Ammon's horn (tissue), 1 donor: ENCODE measurements at regions not wholly inside any gene's neighbourhood (a gene's known extent, or its start where the extent isn't known, plus 50 kb on each side); places are given as distances from the start of the nearest gene placed in this dataset.
"Not testable (repeated sequence)": the region's sequence is repeated elsewhere in the genome, so short reads cannot be mapped to it uniquely, and the experiment has no call there.

ENCODE experiments used
- DNase-seq: peaks from one replicate; pipeline ENCODE4 v3.0.0-alpha.2; 2016; ENCODE audit warnings: low spot score

DNA sequence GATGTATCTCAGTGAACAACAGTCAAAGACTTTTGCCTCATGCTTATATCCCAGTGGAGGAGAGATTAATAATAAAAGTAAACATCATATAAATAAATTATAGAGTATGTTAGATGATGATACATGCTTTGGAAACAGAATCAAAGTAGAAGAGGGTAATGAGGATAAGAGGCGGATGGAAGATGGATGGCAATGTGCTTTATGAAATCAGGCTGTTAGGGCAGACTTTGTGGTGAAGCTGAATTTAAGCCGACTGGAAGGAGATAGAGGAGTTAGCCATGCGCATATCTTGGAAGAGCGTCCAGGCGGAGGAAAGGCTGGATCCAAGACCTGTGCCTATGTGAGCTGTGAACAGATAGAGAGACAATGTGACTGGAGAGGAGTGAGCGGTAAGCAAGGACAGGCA, 74.9 kb upstream of the GUCY1A1 start:
- no peak for DNase-seq

DNA sequence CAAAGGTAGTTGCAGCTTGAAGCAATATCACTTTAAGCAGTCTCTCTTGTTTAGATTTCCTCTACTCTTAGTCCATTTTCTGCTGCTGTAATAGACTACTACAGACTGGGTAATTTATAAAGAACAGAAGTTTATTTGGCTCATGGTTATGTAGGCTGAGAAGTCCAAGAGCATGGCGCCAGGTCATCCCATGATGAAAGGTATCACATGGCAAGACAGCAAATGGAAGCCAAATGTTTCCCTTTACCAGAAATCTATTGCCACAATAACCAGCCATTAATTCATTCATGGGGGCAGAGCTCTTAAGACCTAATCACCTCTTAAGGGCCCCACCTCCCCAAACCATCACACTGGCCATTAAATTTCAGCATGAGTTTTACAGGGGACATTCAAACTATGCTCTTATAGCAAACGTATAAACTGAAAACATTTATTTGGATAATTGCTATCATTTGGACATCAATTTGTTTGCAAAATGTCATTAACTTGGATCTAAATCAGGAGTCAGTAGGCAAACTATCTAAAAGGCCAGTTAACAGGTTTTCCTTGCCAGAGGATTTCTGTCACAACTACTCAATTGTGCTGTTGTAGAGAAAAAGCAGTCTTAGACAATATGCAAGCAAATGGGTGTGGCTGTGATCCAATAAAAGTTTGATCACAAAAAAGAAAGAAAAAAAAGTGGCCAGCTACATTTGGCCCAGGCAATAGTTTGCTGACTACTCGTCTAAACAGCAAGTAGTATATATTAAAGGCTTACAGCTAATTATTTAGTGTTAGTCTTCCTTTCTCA, 75.7 kb upstream of the GUCY1A1 start:
- DNase-seq = no peak

DNA sequence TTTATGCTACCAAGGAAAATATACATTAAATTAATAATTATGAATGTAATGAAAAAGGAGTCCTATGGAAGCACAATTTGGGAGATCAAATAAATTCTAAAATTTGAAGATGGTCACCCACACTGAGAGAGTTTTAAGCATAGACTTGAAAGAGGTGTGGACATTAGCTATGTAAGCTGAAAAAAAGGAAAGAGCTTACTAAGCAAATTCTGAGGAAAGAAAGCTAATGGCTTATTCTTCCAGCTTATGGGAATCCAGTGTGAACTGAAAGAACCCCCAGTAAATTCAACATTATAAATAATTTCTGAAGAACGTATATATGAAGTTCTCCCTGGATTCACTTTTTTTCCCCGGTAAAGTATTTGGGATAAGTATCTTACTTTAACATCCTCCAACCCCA, 78.2 kb upstream of the GUCY1A1 start:
- no peak for DNase-seq

DNA sequence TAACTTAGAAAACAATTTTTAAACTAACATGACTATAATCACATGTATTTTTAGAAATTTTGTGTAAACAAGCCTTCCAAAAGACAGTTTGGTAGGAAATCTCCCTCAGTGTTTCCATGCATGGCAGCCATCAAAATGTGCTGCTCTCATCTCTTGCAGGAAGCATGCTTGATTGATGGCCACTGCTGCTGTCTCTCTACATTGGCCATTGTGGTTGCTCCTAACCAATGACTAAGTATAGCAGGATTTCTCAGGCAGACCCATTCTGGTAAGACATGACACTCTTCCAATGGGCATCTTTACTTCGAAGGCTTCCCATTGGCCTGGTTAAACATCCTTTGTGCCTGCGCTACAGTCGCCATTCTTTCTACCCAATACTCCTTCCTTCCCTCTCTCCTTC, 78.9 kb upstream of the GUCY1A1 start:
- DNase-seq = no peak

DNA sequence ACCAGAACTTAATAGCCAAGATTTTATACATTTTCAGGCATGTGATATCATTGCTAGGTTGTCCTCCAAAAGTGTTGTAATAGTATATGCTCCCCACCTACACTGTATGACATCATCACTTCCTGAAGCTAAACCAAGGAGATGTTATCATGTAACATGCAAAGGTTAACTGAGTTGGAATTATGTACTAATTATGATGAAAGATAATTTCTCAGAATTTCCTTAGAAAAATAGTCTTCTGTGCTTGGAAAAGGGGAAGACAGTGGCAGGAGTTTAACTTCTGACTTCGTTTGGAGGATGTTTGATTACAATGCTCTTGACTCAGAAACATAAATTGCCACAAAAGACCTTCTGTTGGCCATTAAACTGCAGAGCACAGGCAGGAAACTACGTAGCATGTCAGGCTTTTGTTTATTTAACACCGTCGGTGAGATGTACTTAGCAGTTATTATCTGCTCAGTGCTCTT, 83.6 kb upstream of the GUCY1A1 start:
- DNase-seq = no peak

DNA sequence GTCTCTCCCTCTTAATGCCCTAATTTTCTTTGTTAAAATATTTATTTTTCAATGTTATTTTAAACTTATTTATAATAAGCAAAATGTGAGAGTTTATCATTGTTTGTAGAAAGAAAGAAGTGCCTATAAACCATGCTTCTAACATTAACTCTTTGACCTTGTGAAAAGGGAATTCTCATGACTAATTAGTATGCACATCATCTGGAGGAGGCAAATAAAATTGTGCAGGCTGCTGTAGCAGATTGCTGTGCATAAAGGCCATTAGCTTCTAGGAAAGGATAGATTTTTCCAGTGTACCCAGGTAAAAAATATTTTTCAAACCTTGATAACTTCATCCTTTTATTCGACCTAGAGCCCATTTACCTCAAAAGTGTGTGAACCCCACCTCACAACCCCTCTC, 84.6 kb upstream of the GUCY1A1 start:
- DNase-seq = no peak

DNA sequence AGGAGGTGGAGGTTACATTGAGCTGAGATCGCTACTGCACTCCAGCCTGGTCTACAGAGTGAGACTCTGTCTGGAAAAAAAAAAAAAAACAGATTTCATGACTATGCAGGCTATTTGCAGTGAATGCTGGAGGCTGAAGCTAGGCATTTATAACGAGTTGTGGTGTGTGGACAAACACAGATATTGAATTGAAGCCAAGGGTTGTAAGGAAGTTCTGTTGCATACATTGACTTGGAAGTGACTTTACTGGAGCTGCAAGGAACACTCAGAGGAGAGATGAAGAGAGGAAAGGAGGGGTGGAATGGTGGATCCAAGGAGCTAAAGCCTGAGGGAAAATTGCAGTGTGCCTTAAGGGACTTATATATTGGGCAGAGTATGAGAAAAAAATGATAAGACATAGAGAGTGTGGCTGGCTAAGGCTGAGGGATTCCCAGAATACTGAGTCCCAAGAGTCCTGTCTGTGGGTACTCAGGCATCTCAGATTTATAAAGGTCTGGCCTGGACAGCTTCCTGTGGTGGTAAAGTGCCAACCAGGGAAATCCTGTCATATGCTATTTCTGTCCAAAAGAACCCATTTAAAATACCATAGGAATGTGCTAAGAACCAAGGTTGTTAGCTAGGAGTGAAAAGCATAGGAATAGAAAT, 87.8 kb upstream of the GUCY1A1 start:
- no peak for DNase-seq

DNA sequence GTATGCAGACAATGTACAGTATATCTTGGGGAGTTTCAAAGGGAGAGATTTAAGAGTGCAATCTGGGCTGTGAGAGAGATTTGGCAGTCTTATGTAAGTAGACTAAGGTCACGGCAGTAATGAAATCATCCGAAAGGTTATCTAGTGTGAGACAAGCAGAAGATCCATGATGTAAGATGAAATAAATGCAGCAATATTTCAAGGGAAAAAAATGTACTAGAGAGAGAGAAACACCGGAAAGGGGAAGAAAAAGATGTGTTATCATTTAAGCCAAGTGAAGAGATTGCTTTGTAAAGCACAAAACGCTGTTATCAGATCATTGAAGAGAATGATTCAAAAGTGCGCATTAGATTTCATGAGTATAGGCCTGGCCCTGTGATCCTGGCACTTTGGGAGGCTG, 88.4 kb upstream of the GUCY1A1 start:
- DNase-seq = no peak

DNA sequence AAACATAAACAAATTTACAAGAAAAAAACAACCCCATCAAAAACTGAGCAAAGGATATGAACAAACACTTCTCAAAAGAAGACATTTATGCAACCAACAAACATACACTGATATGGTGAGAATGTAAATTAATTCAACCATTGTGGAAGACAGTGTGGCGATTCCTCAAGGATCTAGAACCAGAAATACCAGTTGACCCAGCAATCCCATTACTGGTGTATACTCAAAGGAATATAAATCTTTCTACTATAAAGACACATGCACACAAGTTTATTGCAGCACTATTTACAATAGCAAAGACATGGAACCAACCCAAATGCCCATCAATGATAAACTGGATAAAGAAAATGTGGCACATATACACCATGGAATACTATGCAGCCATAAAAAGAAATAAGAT, 92.3 kb upstream of the GUCY1A1 start:
- DNase-seq = not testable (repeated sequence)

DNA sequence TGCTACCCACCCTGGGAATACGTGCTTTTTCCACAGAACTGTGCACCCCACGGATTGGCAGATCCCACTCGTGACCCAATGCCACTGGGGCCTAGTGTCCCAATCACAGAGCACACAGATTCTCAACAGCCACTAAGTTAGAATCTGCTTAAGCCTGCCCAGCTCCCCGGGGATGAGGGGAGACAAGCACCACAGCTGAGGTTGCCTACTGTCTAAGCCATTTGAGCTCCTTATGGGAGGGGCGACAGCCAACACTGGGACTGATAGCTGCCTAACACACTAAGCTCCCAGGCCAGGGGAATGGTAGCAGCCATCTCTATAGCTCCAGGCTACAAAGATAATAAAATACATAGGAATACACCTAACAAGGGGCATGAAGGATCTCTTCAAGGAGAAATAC, 93.5 kb upstream of the GUCY1A1 start:
- DNase-seq = no peak

DNA sequence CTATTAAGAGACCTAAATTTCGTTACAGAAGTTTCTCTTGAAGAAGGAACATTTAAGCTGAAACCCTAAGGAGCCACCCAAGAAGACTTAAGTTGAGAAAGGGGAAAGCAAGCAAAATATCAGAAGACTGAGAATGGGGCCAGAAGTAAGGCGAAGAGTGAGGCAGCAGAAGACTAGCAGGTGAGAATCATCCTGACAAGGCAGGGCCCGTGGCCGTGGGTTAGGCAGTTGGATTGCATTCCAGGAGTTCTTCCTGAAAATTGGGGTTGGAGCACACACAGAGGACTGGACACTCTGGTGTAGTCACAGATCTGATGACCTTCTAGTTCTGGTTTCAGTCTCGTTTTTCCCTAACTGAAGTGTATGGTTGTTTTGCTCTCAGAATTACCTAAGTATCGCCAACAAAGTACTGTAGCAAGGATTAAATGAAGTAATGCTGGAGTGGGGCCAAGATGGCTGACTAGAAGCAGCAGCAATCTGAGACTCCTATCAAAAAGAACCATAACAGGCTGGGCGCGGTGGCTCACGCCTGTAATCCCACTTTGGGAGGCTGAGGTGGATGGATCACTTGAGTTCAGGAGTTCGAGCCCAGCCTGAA, 94.4 kb upstream of the GUCY1A1 start:
- DNase-seq = no peak

DNA sequence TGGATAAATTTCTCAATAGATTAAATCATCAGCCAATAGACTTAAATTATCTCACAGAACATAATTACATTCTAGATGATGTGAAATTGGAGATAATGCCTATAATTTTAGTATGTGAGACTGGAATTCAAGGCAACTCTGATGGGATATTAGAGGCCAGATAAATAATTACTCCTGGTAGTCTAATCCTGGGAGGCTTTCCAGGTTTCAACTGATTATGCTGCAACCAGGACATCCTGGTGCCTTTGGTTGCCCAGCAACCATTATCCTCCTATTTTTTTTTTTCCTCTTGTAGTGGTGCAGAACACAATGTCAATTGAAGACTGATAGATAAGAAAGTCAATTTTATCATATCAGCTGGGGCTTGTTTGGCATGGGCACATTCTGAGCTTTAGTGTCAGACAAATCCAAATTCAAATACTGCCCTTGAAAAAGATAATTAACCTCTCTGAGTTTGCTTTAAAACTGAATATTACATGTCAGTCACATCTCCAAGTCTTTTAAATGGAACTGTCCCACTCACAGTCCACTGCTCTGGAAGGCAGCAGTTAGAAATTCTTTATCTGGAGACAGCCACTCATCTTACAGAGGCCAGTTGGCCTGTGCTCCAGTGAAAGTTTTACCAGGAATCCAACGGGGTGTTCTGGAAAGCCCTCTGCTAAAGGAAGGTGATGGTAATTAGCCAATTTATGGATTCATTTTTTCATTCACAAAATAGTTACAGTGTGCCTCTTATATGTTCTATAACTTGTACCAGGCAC, 95.3 kb upstream of the GUCY1A1 start:
- DNase-seq = peak; percentile 33

DNA sequence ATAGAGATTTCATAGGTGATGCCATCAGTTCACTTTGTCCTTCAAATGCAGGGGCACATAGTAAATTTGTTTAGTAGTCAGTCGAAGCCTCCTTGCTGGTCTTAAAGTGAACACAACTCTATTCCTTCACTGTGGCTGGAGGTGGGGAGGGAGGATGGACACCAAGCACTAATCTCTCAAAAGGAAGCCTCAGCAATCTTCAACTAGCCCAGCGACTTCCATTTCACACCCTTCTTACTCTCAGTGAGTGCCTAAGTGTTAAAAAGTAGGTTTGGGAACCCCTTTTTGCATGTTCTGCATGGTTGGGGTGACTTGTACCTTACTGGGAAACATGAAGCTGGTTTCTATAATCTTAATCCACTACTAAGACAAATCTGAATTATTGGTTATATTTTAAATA, 96.0 kb upstream of the GUCY1A1 start:
- DNase-seq = no peak

DNA sequence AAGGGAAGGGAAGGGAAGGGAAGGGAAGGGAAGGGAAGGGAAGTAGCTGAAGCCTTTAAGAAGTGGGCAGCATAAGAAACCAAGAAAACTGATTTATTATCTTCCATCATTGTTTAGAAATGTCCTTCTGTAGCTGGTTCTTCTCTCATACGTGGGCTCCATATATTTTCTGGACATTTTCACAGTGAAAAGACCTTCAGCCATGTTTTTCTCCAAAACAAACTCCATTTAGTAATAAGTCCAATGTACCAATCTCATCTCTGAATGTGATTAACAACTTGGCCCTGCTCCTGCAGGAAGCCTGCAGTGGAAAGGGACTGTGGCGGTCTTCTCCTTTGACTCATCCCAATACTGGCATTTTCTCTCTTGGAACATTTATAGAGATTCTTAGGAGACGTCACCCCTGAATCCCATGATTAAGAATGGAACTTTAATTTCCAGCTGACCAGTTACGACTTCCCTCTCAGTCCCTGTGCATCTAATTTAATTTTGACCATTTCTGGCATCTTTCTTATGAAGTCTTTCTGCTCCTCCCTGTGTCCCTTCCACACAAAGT, 96.6 kb upstream of the GUCY1A1 start:
- no peak for DNase-seq

DNA sequence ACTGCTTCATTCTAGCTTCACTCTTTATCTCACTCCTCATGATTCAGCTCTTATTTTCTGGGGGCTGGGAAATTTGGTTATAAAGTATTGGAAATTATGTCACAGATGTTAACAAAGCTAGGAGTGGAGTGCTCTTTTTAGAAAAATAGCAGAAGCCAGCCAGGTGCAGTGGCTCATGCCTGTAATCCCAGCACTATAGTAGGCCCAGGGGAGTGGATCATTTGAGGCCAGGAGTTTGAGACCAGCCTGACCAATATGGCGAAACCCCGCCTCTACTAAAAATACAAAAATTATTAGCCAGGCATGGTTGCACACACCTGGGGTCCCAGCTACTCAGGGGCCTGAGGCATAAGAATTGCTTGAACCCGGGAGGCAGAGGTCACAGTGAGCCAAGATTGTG, 97.2 kb upstream of the GUCY1A1 start:
- DNase-seq = no peak

DNA sequence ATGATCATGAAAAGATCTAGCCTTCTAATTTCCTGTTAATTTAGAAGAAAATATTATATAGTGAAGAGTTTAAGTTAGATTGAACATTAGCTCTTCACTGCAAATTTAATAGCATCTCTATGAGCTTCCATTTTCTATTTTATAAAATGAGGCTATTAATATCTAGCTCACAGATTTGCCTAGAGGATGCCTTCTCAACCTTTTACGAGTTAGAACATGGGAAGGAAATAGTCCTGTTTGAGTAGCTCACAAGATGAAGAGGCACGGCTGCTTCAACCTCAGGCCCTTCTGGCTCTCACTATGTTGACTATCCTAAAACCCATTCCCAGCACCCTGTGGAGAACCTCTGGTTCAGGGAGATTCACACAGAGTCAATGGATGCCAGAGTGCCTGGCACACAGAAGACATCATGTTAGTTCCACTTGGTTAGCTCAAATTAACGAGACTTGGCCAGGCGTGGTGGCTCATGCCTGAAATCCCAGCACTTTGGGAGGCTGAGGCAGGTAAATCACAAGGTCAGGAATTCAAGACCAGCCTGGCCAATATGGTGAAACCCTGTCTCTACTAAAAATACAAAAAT, 97.9 kb upstream of the GUCY1A1 start:
- DNase-seq = peak; percentile 19

DNA sequence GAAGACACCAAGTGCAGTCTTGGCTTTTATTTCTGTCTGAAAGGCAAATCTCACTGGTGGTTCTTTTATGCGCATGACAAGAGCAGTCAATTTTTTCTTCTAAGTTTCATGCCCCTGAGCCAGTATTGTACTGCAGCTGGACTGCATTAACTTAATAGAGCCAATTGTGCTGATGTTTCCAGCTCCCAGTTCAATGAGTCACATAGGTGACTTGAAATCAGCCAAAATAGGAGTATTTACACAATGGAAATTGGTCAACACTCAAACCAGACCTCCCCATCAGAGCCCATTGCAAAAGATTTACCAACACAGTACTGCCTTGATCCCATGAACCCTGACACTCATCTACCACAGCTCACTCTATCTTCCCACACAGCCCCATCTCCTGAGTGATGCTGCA, 100.3 kb upstream of the GUCY1A1 start:
- no peak for DNase-seq

DNA sequence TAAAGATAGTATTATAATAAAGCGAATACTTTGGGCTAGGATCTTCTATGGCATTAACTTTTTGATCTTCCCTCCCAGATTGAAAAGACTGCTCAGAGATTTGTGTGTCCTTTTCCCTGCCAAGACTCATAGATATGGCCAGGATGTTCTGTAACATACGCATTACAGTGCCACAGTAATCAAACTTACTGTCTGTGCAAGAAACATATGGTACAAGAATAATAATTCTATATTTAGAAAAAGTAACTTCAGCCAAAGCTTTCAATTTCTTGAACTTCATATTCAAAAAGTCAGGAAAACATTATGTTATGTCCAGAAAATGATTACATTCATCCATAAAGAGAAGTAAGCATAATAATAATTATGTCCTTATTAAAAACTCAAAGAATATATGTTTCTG, 100.9 kb upstream of the GUCY1A1 start:
- DNase-seq = no peak

DNA sequence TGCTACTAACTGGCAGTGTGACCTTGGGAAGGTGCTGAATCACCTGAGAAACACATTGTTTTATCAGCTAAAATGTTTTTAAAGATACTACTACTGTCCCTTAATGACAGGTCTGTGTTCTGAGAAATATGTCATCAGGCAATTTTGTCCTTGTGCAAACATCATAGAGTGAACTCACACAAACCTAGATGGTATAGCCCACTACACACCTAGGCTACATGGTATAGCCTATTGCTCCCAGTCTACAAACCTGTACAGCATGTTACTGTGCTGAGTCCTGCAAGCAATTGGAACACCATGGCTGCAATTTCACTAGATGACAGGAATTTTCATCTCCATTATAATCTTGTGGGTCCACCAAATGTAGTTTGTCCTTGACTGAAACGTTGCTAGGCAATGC, 101.3 kb upstream of the GUCY1A1 start:
- DNase-seq = no peak

DNA sequence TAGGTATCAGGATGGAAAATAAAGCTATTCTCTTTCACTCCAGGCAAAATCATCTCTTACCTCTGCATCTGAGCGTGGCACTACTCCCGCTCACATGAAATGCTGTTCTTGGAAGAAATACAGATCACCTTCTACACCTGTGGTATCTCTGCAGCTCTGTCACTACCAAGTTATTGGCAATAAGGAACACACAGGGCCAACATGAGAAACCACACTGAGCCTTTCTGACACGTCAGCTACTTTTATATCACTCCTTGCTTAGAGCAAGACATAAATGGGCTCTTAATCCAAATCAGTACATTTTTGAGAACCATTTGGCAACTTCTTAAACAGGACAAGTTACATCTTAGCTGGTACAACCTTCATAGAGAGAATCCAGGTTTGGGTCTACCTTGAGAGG, 101.8 kb upstream of the GUCY1A1 start:
- no peak for DNase-seq

DNA sequence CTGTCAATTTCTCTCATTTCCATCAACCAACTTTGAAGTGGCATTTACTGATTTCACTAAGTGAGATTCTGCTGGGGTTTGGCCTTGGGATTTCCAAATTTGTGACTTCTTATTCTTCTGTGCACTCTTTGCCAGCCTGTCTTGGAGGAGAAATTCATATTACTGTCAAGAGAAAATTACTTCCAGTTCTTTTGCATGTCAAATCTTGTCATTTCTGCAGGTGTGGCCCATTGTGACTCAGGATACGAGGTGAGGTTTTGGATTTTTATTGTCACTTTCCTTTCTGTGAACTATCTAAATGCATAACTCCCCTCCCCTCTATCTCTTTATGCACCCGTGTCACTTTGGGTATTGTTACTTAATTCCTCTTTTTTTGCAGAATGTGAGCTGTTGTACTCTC, 102.6 kb upstream of the GUCY1A1 start:
- DNase-seq = no peak

DNA sequence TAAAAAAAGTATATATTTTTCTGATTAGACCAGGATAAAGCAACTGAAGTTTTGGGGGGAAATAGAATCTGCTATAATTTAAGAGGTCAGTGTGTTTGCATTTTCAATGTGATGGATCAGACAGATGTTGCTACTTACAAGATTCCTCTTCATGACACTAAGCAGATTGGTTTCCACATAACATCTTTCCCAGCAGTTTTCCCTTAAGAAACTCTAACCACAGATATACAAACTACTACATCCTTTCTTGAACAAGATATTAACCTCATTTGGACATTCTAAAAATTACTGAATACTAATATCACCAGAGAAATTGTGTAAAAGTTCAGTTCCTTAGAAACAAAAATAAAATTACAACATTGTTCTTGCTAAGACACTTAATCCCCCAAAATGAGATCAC, 106.7 kb upstream of the GUCY1A1 start:
- DNase-seq = no peak
